ENCODE measurements at regions not wholly inside any gene's neighbourhood (a gene's known extent, or its start where the extent isn't known, plus 50 kb on each side); places are given as distances from the start of the nearest gene placed in this dataset.
A peak's percentile ranks its signal among the peaks of the same experiment; 100 is the strongest.
"Not testable (repeated sequence)": the region's sequence is repeated elsewhere in the genome, so short reads cannot be mapped to it uniquely, and the experiment has no call there.

DNA sequence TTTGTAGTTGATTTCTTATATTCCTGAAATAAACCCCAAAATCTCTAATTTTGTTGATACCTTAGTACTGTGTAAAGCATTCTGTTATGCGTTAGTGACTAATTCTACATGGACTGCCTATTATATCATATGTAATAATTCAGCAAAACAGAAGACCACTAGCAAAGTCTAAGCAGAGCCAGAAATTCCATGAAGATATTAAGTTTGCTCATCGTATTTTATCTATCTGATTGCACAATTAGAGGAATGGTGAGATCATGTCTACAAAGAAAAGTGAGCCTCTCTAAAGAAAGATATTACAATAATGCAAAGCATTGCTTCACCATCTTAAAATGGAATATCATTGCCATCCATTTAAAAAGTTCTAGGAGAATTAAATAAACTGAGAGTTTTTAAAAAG lies 374.6 kb upstream of the SLC7A11 start:
- DNase-seq (ENCODE audit: low read depth): no peak

GRCh38 chr4:138614398-138615142 lies 372.4 kb upstream of the SLC7A11 start:
- no peak for DNase-seq (ENCODE audit: low read depth)

DNA sequence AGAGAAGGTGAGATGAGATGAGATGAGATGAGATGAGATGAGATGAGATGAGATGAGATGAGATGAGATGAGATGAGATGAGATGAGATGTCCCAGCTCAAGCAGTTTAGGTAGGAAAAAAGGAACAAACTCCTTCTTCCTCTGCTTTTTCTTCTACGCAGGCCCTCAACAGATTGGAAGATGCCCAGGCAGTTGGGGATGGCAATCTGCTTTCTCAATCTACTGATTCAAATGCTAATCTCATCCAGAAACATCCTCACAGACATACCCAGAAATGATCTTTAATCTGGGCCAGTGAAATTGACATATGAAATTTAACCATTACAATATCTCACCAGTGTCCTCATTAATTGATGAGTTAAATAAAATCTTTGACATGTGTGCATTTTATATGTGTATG lies 370.3 kb upstream of the SLC7A11 start:
- DNase-seq (ENCODE audit: low read depth): no peak

- no peak for DNase-seq (ENCODE audit: low read depth)
Observed at GRCh38 chr4:138611721-138612120, 369.6 kb upstream of the SLC7A11 start.

GRCh38 chr4:138611017-138611416 lies 368.9 kb upstream of the SLC7A11 start:
- no peak for DNase-seq (ENCODE audit: low read depth)

GRCh38 chr4:138609943-138610350 lies 367.8 kb upstream of the SLC7A11 start:
- peak; percentile 15 for DNase-seq (ENCODE audit: low read depth)

DNA sequence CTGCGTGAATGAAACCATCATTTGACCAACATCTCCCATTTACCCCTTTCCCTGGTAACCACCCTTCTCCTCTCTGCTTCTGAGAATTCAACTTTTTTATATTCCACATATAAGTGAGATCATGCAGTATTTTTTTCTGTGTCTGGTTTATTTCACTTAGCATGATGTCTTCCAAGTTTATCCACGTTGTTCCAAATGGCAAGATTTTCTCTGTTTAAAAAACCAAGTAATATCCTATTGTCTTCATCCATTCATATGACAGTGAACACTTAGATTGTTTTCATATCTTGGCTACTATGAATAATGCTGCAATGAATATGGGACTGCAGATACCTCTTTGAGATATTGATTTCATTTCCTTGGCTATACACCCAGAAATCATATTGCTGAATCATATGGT lies 362.4 kb upstream of the SLC7A11 start:
- DNase-seq (ENCODE audit: low read depth): no peak

- no peak for DNase-seq (ENCODE audit: low read depth)
Observed at GRCh38 chr4:138602664-138603063, 360.5 kb upstream of the SLC7A11 start.

DNA sequence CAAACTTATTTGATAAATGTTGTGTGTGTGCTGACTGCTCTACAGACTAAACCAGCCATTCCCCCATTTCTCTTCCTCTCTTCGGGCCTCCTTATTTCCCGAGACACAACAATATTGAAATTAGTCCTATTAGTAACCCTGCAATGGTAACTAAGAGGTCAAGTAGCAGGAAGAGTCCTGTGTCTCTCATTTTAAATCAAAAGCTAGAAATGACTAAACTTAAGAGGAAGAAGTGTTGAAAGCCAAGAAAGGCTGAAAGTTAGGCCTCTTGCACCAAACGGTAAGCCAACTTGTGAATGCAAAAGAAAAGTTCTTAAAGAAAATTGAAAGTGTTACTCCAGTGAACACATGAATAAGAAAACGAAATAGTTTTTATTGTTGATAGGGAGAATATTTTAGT lies 357.8 kb upstream of the SLC7A11 start:
- DNase-seq (ENCODE audit: low read depth): no peak

DNA sequence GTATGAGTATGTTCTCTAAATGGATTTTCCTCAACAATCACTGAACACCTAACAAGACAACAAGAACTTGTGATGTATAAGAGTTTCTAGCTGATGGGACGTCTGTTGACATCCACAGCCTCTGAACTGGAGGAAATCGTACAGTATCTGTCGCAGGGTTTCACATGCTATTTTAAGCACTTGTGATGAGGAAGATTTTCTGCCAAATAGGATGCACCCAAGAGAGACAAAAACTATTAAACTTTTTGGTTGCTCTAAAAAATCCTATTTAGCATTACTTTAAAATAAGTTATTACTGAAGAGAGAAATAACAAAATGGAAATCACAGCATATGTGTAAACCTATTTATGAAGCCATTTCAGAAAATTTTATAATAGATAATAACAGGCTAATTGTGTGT lies 356.1 kb upstream of the SLC7A11 start:
- no peak for DNase-seq (ENCODE audit: low read depth)

DNA sequence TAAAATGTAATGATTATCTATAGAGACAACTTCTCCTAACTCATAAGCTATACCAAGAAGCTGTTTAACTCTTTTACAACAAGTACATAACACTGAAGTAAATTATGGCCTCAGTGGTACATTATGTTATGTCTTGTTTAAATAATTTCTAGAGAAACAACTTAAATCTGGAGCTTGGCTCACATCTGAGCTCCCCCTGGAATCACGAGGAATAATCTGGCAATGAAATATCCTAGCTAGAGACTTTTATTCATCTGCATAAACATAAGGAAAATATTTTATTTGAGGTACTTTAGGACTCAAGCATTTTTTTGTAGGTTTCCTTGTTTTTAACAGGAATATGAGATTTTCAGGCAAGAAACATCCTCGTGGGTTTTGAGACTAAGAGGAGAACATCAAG lies 354.7 kb upstream of the SLC7A11 start:
- DNase-seq (ENCODE audit: low read depth): no peak

DNA sequence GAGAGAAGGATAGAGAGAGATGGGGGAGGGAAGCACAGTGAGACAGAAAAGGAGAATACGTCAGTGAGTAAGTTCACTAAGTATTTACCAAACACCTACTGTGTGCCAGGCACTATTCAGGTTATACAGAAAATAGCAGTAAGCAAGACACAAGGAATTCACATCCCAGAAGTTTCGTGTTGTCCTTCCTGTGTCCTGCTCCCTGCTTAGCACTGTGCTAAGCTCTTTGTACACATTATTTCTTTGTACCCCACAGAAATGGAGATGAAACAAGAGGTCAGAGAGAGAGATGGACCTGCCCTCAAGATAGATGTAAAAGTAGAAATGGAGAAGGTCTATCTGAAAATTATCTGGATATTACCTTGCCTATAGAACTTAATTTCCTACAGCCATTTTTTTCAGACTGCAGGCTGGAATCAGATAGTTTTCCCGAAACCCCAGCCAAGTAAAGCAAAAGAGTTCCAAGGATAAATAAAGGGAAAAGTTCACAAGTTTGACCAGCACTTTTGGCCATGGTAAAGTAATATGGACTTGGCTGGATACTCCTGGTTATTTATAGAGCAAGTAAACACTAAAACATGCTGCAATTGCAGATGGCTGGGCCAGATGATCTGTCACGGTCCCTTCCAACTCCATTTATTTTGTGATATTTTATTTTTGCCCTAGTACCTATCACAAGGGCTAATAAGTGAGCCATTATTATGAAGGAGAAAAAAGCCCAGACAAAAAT lies 353.7 kb upstream of the SLC7A11 start:
- no peak for DNase-seq (ENCODE audit: low read depth)

DNA sequence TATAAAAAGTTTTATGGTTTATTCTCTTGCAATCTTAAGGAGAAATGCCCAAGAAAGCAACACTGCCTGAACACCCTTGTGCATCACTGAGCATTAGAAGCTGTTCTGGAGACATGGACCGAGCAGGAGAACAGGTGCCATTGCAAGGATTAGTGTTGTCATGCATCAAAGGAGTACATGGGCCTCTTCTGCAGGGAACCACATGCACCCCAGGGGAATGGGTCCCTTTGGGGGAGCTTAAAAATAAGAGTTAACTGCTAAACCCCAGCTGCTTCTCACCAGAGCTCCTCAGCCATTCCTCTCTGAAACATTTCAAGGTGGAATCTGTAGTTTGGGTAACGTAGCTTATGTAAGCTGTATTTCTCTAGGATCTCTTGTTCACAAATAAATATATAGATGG lies 353.0 kb upstream of the SLC7A11 start:
- no peak for DNase-seq (ENCODE audit: low read depth)

DNA sequence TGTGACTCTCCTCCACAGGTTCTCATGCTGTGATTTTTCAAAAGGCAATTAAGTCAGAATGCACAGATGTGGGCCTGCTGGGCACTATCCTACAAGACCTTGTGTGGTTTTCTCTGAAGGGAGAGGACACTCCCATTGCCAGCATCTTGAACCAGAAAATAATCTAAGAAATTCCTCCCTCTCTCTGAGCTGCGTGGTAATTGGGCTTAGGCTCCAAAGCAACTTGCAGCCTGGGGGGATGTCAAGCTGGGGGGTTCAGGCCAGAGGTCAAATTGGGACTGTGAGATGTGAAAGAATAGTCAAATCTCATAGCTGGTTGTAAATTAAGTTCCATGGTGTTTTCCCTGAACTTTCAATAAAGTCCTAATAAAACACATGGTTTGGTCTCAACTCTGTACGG lies 350.6 kb upstream of the SLC7A11 start:
- no peak for DNase-seq (ENCODE audit: low read depth)

GRCh38 chr4:138591808-138592207 lies 349.7 kb upstream of the SLC7A11 start:
- DNase-seq (ENCODE audit: low read depth): no peak

DNA sequence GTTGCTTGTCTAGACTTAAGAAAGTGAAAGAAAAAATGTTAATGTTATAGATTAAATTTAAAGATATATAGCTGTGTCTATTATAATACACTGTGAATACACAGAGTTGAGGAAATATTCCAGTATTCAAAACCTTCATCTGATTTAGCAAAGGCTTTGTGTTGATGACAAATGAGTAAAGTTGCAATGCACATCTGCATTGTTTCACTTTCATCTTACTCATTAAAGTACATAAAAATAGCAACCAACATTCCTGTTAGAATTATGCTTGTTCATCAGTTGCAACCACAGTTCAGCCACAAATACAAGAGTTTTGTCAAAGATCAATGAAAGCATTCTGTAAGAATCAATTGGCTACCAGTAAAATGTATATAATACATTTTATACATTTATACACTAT lies 346.4 kb upstream of the SLC7A11 start:
- DNase-seq (ENCODE audit: low read depth): no peak

- no peak for DNase-seq (ENCODE audit: low read depth)
Observed at GRCh38 chr4:138579146-138579545, 337.0 kb upstream of the SLC7A11 start.

DNA sequence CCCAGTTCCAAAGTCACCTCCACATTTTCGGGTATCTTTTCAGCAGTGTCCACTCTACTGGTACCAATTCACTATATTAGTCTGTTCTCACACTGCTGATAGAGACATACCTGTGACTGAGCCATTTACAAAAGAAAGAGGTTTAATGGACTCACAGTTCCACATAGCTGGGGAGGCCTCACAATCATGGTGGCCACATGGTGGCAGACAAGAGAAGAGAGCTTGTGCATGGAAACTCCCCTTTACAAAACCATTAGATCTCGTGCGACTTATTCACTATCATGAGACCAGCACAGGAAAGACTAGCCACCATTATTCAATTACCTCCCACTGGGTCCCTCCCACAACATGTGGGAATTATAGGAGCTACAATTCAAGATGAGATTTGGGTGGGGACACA lies 335.7 kb upstream of the SLC7A11 start:
- DNase-seq (ENCODE audit: low read depth): not testable (repeated sequence)

GRCh38 chr4:138577145-138577544 lies 335.0 kb upstream of the SLC7A11 start:
- no peak for DNase-seq (ENCODE audit: low read depth)

- DNase-seq (ENCODE audit: low read depth): peak; percentile 7
Observed at GRCh38 chr4:138576684-138577083, 334.5 kb upstream of the SLC7A11 start.

DNA sequence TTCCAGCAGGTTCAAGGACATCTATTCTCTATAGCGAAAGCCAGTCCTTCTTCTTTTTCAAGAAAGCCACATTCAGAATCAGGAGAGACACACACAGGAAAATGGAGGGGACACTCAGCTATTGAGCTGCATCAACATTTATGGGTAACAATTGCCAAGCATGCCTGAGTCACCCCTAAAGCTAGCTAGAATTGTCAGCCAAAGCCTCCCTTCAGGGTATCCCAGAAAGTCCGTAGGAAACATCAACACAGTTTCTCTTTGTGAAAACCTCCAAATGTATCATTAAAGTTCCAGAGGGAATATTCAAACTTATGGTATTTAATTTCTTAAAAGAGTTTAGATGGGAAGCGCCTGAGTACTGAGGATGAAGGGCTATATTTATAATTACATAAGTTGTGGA lies 331.1 kb upstream of the SLC7A11 start:
- DNase-seq (ENCODE audit: low read depth): no peak

DNA sequence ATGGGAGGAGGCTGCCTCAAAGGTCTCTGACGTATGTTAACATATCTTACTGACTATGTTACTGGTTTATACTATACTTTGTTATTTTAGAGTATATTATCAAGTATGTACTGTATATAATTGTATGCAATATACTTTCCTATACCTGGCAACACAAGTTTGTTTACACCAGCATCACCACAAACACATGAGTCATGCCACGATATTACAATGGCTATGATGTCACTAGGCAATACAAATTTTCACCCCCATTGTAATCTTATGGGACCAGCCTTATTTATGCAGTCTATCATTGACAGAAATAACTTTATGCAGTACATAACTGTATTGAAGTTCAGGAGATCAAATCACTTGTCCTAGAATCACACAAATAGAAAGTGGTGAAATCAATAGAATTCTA lies 329.9 kb upstream of the SLC7A11 start:
- no peak for DNase-seq (ENCODE audit: low read depth)

GRCh38 chr4:138567696-138568095 lies 325.5 kb upstream of the SLC7A11 start:
- no peak for DNase-seq (ENCODE audit: low read depth)

DNA sequence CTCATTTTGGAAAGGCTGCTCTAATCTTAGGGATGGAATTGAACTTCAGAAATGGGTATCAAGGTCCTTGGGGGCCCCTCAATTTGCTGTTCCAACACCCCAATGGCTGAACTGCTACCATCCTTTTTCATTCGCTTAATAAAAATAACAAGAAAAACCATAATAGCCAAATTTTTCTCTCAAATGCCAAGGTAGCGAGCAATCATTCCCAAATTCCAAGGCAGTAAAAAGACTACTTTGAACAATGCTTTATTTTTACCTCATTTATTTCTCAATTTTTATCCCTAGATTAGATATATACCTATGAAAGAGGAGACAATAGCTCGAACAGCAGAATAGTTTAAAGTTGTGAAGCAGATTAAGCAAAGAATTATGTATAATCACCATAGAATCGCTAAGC lies 323.4 kb upstream of the SLC7A11 start:
- DNase-seq (ENCODE audit: low read depth): no peak
